ENCODE measurements at regions not wholly inside any gene's neighbourhood (a gene's known extent, or its start where the extent isn't known, plus 50 kb on each side); places are given as distances from the start of the nearest gene placed in this dataset.
A peak's percentile ranks its signal among the peaks of the same experiment; 100 is the strongest.

DNA sequence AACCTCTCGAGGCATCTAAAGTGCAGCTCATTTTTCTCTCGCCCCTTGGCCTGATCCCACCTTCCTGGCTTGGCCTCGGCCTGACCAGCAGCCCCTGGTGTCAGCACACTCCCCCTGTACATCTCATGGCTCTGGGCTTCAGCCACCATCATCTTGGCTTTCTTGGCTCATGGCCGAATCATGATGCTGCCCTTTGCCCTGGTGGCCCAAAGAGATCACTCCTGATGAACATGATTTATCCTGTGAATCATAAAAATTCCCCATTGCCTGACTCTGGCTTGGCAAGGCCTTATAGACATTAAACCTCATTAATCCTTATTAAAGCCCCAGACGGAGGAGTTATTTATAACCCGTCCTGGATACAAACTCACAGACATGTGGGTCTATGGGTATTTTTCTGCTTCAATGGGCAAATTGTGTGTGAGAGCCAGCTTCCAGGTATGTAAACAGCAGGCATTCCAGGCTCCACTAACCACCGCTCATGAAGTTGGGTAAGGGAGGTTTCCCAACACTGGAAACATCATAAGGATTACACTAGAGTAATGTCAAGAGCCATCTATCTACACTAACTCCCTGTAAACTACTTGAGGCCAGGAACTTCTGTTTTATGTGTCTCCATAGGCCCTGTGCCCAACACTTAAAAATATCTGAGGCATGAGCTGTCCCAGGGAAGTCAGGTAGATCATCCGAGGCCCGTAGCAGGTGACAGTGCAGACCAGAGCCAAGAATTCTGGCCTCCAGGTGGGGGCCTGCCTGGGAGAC is 171.2 kb downstream of the TTC8 start:
- DNase-seq (no peak), ATAC-seq (no peak)
- Mint-ChIP-seq H3K4me1 (peaks cover 2% of the 10 kb centered on the region), H3K27me3 (peaks cover 56% of the 10 kb centered on the region), H3K4me3 (no peak overlapping the region), H3K9me3 (peaks cover 0 to 7% of the 10 kb centered on the region in 2 donors), H3K27ac (no peak overlapping the region)

DNA sequence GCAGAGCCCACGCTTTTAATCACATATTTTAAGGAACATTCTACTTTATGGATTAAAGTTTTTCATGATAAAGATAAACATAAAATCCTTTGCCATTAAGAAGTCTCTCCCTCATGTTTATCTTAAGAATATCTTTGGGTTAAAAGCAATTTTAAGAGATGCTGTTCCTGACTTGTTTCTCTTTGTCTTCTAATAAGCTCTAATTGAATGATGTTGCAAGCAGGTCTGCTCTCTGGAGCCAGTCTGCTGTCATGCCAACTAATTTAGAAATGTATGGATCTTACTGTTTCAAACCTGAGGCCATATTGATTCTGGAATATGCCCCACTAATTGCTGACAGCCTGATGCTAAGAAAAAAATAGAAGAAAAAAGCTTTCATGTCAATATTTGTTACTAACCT is 173.6 kb downstream of the TTC8 start:
- Mint-ChIP-seq H3K27me3 (peaks cover 43% of the 10 kb centered on the region), H3K9me3 (no peaks in the 10 kb centered on the region), H3K4me3 (no peak overlapping the region), H3K27ac (no peak overlapping the region), H3K4me1 (peaks cover 7% of the 10 kb centered on the region)
- DNase-seq, result no peak
- no peak for ATAC-seq

GRCh38 chr14:88999137-88999536 is 174.7 kb downstream of the TTC8 start:
- Mint-ChIP-seq H3K27ac (no peak overlapping the region), H3K9me3 (peaks cover 0 to under 1% of the 10 kb centered on the region in 2 donors), H3K4me3 (no peak overlapping the region), H3K27me3 (peaks cover 37% of the 10 kb centered on the region), H3K4me1 (peaks cover 7% of the 10 kb centered on the region)
- DNase-seq (no peak), ATAC-seq (no peak)

GRCh38 chr14:89000007-89000942 is 175.8 kb downstream of the TTC8 start:
- Mint-ChIP-seq H3K4me1 (peaks cover 7% of the 10 kb centered on the region), H3K4me3 (no peak overlapping the region), H3K9me3 (peaks cover 0 to 12% of the 10 kb centered on the region in 2 donors), H3K27me3 (peaks cover 25% of the 10 kb centered on the region), H3K27ac (no peak overlapping the region)
- ATAC-seq, result peak; percentile 69
- DNase-seq, result peak in 1 of 2 donors; percentile 35

DNA sequence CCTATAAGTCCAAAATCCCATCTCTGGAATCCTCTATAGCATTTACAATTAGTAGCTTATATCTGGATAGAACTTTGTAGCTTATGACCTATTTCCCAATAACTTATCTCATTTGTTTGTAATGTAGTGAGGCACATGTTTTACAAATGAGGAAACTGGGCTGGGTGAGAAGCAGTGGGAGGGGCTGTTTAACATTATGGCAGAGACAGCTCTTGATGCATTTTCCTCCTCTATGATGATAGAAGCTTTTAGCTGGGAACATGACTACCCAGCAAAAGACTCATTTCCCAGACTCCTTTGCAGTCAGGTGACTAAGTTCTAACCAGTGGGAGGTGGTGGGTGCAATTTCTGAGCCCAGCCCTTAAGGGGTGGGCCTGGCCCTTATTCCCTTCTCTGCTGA is 179.7 kb downstream of the TTC8 start:
- H3K9me3 Mint-ChIP-seq, result peaks cover 0 to 15% of the 10 kb centered on the region in 2 donors
- ATAC-seq (no peak), DNase-seq (no peak)
- H3K27ac Mint-ChIP-seq, result no peak overlapping the region
- peaks cover 7% of the 10 kb centered on the region for H3K4me1 Mint-ChIP-seq
- H3K27me3 Mint-ChIP-seq, result peaks cover 8% of the 10 kb centered on the region
- no peak overlapping the region for H3K4me3 Mint-ChIP-seq

GRCh38 chr14:89007906-89008305 is 183.5 kb downstream of the TTC8 start:
- Mint-ChIP-seq H3K27ac (peak overlapping the region in 1 of 2 donors; percentile 50), H3K4me1 (no peaks in the 10 kb centered on the region), H3K9me3 (peaks cover 0 to 15% of the 10 kb centered on the region in 2 donors), H3K4me3 (no peak overlapping the region), H3K27me3 (no peaks in the 10 kb centered on the region)
- ATAC-seq, result peak; percentile 66
- no peak for DNase-seq

- H3K27me3 Mint-ChIP-seq, result peaks cover 20% of the 10 kb centered on the region
- no peak for ATAC-seq
- H3K4me3 Mint-ChIP-seq, result no peak overlapping the region
- no peaks in the 10 kb centered on the region for H3K4me1 Mint-ChIP-seq
- no peak for DNase-seq
- H3K27ac Mint-ChIP-seq, result no peak overlapping the region
- no peaks in the 10 kb centered on the region for H3K9me3 Mint-ChIP-seq
Observed at GRCh38 chr14:89011355-89012281, 187.2 kb downstream of the TTC8 start.

- Mint-ChIP-seq H3K27me3 (peaks cover 20% of the 10 kb centered on the region), H3K4me3 (no peak overlapping the region), H3K27ac (no peak overlapping the region), H3K4me1 (no peaks in the 10 kb centered on the region), H3K9me3 (no peaks in the 10 kb centered on the region)
- DNase-seq (no peak), ATAC-seq (no peak)
Observed at GRCh38 chr14:89012282-89013097, 188.0 kb downstream of the TTC8 start.

DNA sequence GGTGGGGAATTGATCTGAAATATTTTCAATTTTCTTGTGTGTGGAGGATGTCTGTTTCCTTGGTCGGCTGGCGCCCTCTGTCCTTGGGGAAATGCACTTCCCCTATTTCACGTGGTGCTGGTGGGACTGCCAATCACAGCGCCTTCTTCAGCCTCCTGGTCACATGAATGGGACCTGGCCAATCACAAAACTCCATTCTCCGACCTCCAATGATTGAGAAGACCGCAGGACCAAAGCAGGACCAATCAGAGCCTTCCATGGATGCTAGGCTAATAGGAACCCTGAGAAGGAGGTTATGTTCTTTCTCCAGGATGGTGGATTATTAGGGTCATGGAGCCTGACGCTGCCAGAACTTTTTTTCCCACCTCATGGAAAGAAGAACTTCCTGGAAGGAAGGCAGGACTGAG is 188.7 kb downstream of the TTC8 start:
- no peak overlapping the region for H3K27ac Mint-ChIP-seq
- peaks cover 20% of the 10 kb centered on the region for H3K27me3 Mint-ChIP-seq
- H3K4me1 Mint-ChIP-seq, result no peaks in the 10 kb centered on the region
- no peaks in the 10 kb centered on the region for H3K9me3 Mint-ChIP-seq
- H3K4me3 Mint-ChIP-seq, result no peak overlapping the region
- DNase-seq, result peak in 1 of 2 donors; percentile 32
- ATAC-seq, result peak; percentile 71

GRCh38 chr14:89013698-89014568 is 189.5 kb downstream of the TTC8 start:
- Mint-ChIP-seq H3K27ac (no peak overlapping the region), H3K4me1 (no peaks in the 10 kb centered on the region), H3K9me3 (no peaks in the 10 kb centered on the region), H3K27me3 (peaks cover 20% of the 10 kb centered on the region), H3K4me3 (no peak overlapping the region)
- ATAC-seq (no peak), DNase-seq (no peak)

- Mint-ChIP-seq H3K9me3 (no peaks in the 10 kb centered on the region), H3K27me3 (peaks cover 20% of the 10 kb centered on the region), H3K4me3 (no peak overlapping the region), H3K27ac (no peak overlapping the region), H3K4me1 (no peaks in the 10 kb centered on the region)
- no peak for DNase-seq
- no peak for ATAC-seq
Observed at GRCh38 chr14:89014569-89014850, 190.1 kb downstream of the TTC8 start.

- no peak overlapping the region for H3K4me3 Mint-ChIP-seq
- H3K27me3 Mint-ChIP-seq, result peaks cover 20% of the 10 kb centered on the region
- H3K27ac Mint-ChIP-seq, result no peak overlapping the region
- DNase-seq (no peak), ATAC-seq (no peak)
- H3K9me3 Mint-ChIP-seq, result no peaks in the 10 kb centered on the region
- H3K4me1 Mint-ChIP-seq, result no peaks in the 10 kb centered on the region
Observed at GRCh38 chr14:89015016-89015415, 190.6 kb downstream of the TTC8 start.

GRCh38 chr14:89017417-89017816 is 193.0 kb downstream of the TTC8 start:
- Mint-ChIP-seq H3K27me3 (peaks cover 37% of the 10 kb centered on the region), H3K9me3 (no peaks in the 10 kb centered on the region), H3K4me1 (no peaks in the 10 kb centered on the region), H3K4me3 (no peak overlapping the region), H3K27ac (no peak overlapping the region)
- ATAC-seq (no peak), DNase-seq (no peak)

DNA sequence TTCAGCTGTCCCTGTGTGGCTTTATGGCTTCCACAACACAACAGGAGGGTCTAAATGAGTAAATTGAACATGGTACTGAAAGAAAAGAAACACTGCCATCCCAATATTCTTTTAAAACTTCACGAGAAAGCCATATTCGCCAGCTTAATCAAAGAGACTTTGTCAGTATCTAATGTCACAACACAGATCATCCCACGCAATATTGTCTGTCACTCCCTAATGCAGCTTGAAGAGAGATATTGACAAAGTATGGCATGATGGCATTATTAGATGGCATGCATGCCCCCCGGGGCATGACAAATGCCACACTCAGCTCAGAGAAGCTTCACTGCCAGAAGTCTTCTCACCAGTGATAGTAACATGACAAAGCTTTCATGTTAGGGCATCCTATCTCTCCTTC is 197.8 kb downstream of the TTC8 start:
- H3K4me1 Mint-ChIP-seq, result peaks cover 5% of the 10 kb centered on the region
- peaks cover 62% of the 10 kb centered on the region for H3K27me3 Mint-ChIP-seq
- no peaks in the 10 kb centered on the region for H3K9me3 Mint-ChIP-seq
- H3K4me3 Mint-ChIP-seq, result no peak overlapping the region
- DNase-seq (no peak), ATAC-seq (no peak)
- H3K27ac Mint-ChIP-seq, result no peak overlapping the region

Data from stimulated activated naive CD8-positive, alpha-beta T cell treated with anti-CD3 and anti-CD28 coated beads, Interleukin-15, amount 100 ng/mL, for 72 hours (primary cell).